ENCODE measurements at regions not wholly inside any gene's neighbourhood (a gene's known extent, or its start where the extent isn't known, plus 50 kb on each side); places are given as distances from the start of the nearest gene placed in this dataset.
"Not testable (repeated sequence)": the region's sequence is repeated elsewhere in the genome, so short reads cannot be mapped to it uniquely, and the experiment has no call there.

DNA sequence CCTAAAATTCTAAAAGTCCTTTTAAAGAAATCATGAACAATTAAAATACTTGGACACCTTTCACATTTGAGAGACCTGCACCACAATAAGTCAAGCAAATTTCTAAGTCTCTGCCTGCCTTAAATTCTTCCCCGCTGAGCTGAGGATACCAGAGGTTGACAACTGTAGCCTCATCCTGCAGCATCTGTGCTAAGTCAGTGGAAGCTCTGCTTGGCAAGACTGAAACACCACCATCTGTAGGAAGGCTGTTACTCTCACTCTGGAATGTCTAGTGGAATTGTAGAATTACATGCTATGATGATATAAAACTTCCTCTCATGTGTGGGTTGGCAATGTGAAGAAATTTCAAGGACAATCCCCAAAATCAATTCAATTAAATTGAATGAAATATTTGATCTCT lies 1756.5 kb downstream of the NCAM2 start:
- intact Hi-C loops (cut with DNase I, micrococcal nuclease): no loop called here
- DNase-seq (no peak), ATAC-seq (no peak)

DNA sequence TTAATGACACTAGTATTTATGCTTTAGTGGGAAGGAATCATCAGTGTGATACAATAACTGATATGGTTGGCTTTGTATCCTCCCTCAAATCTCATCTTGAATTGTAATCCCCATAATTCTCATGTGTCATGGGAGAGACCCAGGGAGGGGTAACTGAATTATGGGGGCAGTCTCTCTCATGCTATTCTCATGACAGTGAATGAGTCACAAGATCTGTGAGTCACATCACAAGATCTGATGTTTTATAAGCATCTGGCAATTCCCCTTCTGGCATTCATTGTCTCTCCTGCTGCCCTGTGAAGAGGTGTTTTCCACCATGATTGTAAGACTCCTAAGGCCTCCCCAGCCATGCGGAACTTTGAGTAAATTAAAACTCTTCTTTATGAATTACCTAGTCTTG lies 1760.3 kb downstream of the NCAM2 start:
- DNase-seq: no peak
- intact Hi-C loops (cut with DNase I, micrococcal nuclease): no loop called here

DNA sequence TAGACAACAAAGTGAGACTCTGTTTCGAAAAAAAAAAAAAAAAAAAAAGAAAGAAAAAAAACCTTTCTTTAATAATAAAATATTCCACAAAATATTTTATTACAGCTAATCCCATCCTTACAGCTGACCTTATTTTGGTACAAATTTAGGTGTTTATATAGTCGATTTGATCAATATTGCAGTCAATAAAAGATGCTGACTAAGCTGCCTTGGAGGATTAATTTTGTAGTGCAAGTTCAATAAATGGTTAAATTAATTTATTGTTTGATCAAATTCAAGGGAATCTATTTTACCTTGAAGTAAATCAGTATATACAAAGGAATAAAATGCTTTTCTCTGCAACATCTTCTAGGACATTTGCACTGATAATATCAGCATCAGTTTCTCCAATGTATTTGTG lies 1764.3 kb downstream of the NCAM2 start:
- ATAC-seq: no peak
- intact Hi-C loops (cut with DNase I, micrococcal nuclease): no loop called here
- no peak for DNase-seq

More for the DNA sequence above, 1760.3 kb downstream of the NCAM2 start:
- no peak for ATAC-seq

DNA sequence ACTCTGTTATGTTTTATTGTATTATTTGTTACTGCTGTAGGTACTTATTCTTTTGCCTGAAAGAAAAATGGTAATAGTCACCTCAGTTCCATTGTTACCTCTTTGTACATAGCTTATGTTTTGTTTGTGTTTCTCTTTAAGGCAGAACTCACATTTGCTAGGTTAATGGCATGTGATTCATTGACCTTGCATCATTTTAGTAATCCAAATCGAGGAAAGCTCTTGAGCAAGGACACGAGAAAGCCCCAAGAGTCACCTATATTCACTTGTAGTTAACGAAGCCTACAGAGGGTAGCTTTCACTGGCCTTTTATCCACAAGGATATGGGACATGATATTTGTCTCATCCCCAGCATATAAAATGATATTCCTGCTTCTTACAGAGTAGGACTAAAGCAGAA lies 1765.2 kb downstream of the NCAM2 start:
- intact Hi-C loops (cut with DNase I, micrococcal nuclease): no loop called here
- DNase-seq (no peak), ATAC-seq (no peak)

DNA sequence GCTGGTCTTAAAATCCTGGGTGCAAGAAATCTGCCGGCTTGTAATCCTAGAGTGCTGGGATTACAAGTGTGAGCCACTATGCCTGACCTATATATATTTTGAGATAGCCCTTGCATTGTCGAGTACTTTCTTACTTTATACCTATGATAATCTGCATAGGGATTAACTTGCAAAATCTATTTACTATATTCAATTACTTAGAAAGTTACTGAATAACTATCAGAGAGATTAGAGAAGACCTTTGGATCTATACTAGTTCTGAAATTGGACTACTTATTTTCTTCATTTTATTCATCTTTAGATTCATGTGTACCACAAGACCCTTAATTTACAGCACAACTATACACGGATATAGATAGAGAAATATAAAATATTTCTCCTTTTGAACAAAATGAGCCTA lies 1766.0 kb downstream of the NCAM2 start:
- intact Hi-C loops (cut with DNase I, micrococcal nuclease): no loop called here
- ATAC-seq: no peak
- DNase-seq: no peak

DNA sequence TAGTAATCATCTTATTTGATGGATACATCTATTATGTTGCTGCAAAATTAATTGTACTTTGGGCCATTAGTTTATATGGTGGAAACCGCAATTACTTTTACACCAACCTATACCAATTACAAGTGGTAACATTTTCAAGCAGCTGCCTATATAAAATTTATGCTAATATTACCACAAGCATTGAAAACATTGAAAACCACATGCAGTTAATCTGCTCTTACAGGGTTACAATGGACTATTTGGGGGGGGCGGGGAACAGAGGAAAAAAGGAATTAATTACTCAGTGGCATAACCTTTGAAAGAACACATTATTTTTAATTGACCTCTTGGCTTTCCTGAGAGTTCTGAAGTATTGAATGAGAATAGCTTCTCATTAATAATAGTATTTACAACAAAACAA lies 1793.2 kb downstream of the NCAM2 start:
- no peak for DNase-seq
- intact Hi-C loops (cut with DNase I, micrococcal nuclease): loop anchor here in 1 of 2 donors (10.0 kb wide), 1 partner anchor 1787 kb away; no protein-coding TSS in a partner anchor
- ATAC-seq: no peak

DNA sequence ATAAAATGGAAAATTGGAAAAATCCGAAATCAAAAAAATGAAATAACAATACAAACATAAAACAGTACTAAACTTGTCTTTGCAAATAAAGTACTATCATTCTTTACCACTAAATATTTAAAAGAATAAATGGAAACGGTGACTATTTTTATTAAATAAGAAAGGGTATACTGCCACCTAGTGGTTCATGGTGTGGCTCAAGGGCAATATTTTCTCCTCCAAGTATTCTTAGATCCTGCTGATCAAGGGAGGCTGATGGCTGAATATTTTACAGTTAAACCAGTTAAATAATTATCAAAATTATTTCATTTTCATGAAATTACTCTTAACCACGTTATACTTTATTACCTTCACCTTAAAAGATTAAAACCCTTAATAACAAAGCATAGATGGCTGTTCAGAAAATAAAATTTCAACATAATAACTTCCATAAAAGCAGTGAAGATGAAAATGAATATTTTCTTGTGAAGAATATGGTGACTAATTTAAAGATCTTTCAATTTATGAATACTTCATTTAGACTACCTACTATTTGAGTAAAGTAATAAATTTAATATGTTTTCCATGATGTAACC lies 1793.9 kb downstream of the NCAM2 start:
- ATAC-seq: no peak
- intact Hi-C loops (cut with DNase I, micrococcal nuclease): loop anchor here in 1 of 2 donors (10.0 kb wide), 1 partner anchor 1787 kb away; no protein-coding TSS in a partner anchor
- DNase-seq: peak in 1 of 2 donors; percentile 4

DNA sequence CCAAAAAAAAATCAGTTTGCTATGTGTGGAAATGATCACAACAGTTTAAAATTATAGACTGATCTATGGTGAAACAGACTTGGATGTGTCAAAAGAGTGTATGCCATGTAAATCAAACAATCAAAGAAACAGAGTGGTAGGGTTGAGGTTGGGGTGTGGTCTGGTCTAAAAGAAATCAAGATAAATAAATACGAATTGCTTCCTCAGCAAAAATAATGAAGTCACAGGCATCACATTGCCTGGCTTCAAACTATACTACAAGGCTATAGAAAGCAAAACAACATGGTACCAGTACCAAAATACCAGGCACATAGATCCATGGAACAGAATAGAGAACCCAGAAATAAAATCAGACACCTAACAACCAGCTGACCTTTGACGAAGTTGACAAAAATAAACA lies 1796.9 kb downstream of the NCAM2 start:
- intact Hi-C loops (cut with DNase I, micrococcal nuclease): loop anchor here in 1 of 2 donors (10.0 kb wide), 1 partner anchor 1790 kb away; no protein-coding TSS in a partner anchor
- ATAC-seq: no peak
- no peak for DNase-seq

DNA sequence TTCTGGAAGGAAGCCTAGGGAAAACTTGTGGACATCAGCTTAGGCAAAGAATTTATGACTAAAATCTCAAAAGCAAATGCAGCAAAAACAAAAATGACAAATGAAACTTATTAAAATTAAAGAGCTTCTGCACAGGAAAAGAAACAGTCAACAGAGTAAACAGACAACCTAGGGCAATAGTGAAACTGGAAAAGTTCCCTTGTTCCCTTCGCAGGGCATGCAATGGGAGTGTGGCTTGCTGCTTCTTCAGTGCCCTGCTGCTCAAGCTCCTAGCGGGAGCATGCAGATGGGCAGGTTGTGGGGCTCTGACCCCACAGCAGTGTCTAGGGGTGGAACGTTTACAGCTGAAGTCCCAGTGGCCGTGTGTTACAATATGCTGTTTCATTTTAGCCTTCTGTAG lies 1797.4 kb downstream of the NCAM2 start:
- intact Hi-C loops (cut with DNase I, micrococcal nuclease): loop anchor here in 1 of 2 donors (10.0 kb wide), 1 partner anchor 1791 kb away; no protein-coding TSS in a partner anchor
- no peak for DNase-seq
- no peak for ATAC-seq

DNA sequence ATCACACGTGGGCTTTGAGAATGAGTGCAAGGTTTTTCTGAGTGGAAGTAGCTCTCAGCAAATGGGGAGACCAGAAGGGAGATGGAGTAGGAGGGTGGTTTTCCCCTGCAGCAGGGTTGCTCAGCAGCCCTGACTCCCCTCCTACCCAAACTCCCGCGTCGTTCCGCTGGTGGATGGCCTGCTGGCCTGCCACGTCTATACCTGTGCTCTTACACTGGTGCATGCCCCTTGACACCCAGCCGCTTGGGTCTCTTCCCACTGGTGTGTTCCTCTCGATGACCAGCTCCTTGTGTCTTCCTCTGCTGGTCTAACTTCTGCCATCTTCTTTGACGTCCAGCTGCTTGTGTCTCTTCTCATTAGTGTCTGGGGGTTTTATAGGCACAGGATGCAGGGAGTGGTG lies 1797.9 kb downstream of the NCAM2 start:
- DNase-seq: no peak
- intact Hi-C loops (cut with DNase I, micrococcal nuclease): loop anchor here in 1 of 2 donors (10.0 kb wide), 1 partner anchor 1791 kb away; no protein-coding TSS in a partner anchor
- ATAC-seq: no peak

DNA sequence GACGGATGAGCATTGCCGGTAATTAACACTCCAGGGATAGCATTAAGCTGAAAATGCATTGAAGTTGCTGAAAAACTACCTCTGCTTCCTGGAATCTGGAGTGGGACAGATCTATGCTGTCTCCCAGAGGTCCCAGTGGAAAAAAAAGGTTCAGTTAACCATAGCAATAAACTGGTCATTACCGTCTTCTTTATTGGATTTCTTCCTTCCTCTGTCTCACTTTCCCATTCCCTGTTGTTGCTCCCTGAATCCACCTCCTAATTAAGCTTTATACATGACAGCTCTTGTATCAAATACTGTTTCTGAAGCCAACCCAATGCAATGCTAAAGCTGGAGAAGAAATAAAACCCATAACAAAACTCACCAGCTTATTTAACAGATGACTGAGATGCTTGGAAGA lies 1805.9 kb downstream of the NCAM2 start:
- DNase-seq (no peak), ATAC-seq (no peak)

DNA sequence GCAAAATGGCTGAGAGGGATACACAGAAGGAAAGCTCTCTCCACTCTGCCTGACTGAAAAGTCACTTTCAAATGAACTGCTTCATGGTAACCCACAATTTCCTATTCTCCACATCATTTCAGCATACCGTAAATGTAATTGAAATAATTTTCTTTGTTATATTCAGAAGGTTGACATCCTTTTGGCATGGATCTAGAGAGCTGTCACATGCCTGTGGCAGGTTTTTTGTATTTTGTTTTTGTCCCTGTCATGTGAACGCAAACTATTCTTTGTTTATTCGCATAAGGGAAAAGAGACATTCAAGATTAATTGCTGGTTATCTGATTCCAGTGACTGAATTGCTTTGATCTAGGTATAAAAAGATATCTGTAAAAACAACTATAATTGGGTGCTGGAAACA lies 1808.1 kb downstream of the NCAM2 start:
- intact Hi-C loops (cut with DNase I, micrococcal nuclease): no loop called here
- DNase-seq: no peak
- ATAC-seq: no peak

More for the DNA sequence above, 1805.9 kb downstream of the NCAM2 start:
- intact Hi-C loops (cut with DNase I, micrococcal nuclease): no loop called here

DNA sequence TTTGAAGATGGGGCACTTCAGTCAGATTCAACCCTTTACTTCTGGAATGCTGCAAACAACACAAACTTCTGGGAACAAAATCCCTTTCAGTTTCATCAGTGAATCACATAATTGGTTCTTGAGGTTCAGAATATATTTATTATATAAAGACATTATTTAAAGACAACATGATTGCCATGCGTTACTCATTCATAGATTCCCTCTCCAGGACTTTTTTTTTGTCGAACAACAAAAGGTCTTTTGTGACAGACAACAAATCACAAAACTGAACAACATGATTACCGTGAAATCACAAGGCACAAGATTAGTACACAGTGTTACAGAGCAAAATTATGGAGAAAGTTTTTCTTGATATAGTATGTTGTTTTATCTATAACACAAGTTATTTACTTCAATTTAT lies 1815.0 kb downstream of the NCAM2 start:
- DNase-seq (no peak), ATAC-seq (no peak)
- intact Hi-C loops (cut with DNase I, micrococcal nuclease): no loop called here

DNA sequence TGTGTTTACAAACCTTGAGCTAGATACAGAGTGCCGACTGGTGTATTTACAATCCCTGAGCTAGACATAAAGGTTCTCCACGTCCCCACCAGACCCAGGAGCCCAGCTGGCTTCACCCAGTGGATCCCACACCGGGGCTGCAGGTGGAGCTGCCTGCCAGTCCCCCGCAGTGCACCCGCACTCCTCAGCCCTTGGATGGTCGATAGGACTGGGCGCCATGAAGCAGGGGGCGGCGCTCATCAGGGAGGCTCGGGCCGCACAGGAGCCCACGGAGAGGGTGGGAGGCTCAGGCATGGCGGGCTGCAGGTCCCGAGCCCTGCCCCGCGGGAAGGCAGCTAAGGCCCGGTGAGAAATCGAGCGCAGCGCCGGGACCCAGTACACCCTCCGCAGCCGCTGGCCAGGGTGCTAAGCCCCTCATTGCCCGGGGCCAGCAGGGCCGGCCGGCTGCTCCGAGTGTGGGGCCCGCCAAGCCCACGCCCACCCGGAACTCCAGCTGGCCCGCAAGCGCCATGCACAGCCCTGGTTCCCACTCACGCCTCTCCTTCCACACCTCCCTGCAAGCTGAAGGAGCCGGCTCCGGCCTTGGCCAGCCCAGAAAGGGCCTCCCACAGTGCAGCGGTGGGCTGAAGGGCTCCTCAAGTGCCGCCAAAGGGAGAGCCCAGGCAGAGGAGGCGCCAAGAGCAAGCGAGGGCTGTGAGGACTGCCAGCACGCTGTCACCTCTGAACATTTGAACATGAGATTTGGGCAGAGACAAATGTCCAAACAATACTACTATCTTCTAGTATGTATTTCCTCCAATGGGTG lies 1820.7 kb downstream of the NCAM2 start:
- intact Hi-C loops (cut with DNase I, micrococcal nuclease); ATAC-seq: not testable (repeated sequence)

DNA sequence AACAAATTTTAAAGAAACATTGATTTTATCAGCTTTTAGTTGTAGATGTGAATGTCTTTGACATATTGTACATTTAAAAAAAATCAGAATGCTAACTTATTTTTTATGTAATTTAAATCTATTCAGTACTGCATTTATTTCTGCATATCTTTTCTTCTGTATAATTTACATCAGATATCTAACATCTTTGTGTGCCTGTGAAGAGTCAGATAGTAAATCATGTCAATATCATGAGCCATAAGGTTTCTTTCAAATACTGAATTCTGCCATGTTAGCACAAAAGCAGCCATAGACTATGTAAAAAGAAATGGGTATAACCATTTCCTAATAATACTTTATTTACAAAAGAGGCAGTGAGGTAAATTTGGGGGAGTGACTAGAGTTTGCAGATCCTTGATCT lies 1829.2 kb downstream of the NCAM2 start:
- intact Hi-C loops (cut with DNase I, micrococcal nuclease): no loop called here
- no peak for DNase-seq
- ATAC-seq: no peak

More for the DNA sequence above, 1820.7 kb downstream of the NCAM2 start:
- DNase-seq: not testable (repeated sequence)

DNA sequence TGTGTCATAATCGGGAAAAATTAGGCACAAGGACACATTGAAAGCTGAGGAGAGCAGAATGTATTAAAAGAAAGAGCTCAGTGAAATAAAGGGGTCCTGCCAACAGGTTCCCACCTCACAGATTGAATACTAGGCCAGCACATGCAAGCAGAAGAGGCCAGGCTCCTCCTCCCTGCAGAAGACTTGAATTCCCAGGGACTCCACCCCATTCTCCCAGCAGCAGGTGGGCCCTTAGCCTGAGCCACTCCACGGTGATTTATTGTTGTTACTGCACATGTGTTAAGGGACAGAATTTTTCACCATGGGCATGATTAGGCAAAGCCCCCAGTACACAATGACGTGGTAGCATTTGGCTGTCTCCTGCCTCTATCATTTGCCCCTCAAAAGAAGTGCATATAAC lies 1844.7 kb downstream of the NCAM2 start:
- DNase-seq (no peak), ATAC-seq (no peak)
- intact Hi-C loops (cut with DNase I, micrococcal nuclease): no loop called here

DNA sequence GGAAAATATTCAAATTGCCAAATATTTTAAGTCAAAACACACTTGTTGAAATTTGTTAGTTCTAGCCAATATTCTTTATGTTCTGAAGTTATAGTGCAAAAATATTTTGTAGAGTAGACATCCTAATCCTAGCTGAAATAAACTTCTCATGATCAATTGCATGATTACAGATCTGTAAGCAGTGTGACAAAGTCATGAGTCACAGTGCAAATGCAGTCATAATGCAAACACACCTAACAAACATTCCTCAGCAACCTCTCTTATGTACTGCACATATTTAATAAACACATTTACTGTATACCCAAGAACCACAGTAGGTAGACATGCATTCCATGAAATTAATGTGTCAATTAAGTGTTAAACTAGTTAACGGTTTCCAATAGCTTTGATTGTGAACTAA lies 1857.4 kb downstream of the NCAM2 start:
- ATAC-seq: no peak
- DNase-seq: no peak
- intact Hi-C loops (cut with DNase I, micrococcal nuclease): no loop called here

DNA sequence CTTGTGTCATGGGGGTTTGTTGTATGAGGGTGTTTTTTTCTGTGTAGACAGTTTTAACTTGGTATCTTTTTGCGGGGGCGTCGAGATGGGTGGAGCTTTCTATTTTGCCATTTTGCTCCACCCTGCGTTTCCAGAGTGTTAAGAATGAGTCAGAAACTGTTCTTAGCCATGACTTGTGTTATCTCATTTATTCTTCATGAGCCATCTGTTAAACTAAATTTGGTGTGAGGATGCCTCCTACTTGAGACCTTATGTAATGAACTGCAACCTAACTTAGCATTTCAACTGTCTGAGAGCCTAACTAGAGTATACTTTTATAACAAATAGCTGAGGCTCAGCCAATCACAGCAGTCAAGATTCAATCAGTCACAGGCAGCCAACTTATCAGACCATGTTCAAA lies 1873.5 kb downstream of the NCAM2 start:
- intact Hi-C loops (cut with DNase I, micrococcal nuclease): no loop called here
- ATAC-seq (no peak), DNase-seq (no peak)

DNA sequence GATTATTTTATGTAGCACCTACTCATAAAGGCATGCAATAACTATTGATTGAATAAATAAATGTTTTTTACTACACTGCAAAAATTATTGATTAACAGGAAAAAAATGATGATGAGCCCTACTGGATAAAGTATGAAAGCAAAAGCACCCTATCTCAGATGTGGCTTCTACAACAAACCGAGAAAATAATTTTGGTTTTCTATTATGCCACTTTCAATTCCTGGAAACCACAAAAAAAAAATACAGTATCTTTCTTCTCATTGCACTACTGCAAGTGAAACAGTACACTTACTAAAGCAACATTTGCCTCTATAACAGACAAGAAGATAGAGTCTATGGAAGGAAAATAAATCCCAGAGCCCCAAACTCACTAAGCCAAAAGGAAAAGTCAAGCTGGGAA lies 1882.4 kb downstream of the NCAM2 start:
- intact Hi-C loops (cut with DNase I, micrococcal nuclease): no loop called here
- ATAC-seq: no peak

DNA sequence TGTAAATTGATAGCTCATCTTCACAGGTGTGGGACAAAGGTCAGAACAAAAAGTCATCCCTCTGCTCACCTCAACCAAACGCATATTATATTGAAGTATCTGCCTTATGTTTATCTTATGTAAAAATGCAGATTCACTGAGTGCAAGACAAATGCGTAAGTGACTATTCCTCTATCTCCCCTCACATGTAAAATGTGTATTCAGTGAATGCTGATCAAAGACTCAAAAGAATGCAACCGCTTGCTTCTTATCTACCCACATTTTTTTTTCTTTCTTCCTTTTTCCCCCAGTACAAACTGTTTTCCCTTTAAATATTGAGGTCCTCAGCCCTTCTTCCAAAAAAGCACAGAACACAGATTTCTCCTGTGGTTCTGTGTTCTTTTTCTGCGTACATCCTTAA lies 1882.9 kb downstream of the NCAM2 start:
- intact Hi-C loops (cut with DNase I, micrococcal nuclease): no loop called here
- ATAC-seq (no peak), DNase-seq (no peak)

More for the DNA sequence above, 1882.4 kb downstream of the NCAM2 start:
- no peak for DNase-seq

Data from left colon (tissue), 2 donors.